ENCODE measurements at regions not wholly inside any gene's neighbourhood (a gene's known extent, or its start where the extent isn't known, plus 50 kb on each side); places are given as distances from the start of the nearest gene placed in this dataset.

DNA sequence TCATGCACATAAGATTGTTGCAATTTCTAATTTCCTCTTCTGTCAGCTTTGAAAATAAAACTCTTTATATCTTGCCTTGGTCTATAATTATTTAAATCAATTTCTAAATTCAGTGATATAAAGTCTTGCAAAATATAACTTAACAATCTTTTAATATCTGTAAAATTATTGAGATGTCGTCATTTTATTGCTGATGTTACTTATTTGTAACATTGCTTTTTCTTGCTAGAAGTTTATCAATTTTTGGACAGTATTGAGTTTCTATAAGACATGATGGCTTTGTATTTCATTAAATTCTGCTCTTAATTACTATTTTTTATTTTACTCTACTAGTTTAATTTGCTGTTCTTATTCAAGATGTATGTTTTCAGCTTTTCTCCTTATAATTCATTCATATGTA, 1036.5 kb downstream of the TMEM182 start:
- POLR2A ChIA-PET, result no interaction called here
- CTCF ChIA-PET, result no interaction called here
- no peaks in the 10 kb centered on the region for H3K9me3 ChIP-seq (ENCODE audit: control insufficient read depth, insufficient read depth, low read depth, low read length)
- no peak overlapping the region for H3K27ac ChIP-seq (ENCODE audit: extremely low read depth, low read depth, low read length)
- no peaks in the 10 kb centered on the region for H3K4me1 ChIP-seq (ENCODE audit: control insufficient read depth, insufficient read depth, low read length)
- no peaks in the 10 kb centered on the region for H3K36me3 ChIP-seq (ENCODE audit: control insufficient read depth in 2 of 2, insufficient read depth in 1 of 2, low read length in 2 of 2)
- TF ChIP-seq REPIN1 (tag by site-specific recombination; IDR thresholded peaks at IDR 0.05; ENCODE audit: low read depth) (no peak), TCF7L2 (IDR thresholded peaks at IDR 0.05; ENCODE audit: borderline replicate concordance, low read depth, low read length) (no peak), GLI4 (tag by site-specific recombination; IDR thresholded peaks at IDR 0.05) (no peak), ZNF677 (tag by site-specific recombination; IDR thresholded peaks at IDR 0.05) (no peak), ZNF132 (tag by site-specific recombination; IDR thresholded peaks at IDR 0.05; ENCODE audit: borderline replicate concordance) (no peak), ZNF394 (tag by site-specific recombination; IDR thresholded peaks at IDR 0.05; ENCODE audit: borderline replicate concordance) (no peak), ZNF791 (tag by site-specific recombination; IDR thresholded peaks at IDR 0.05) (no peak), ZNF157 (tag by site-specific recombination; IDR thresholded peaks at IDR 0.05) (no peak), SALL2 (tag by site-specific recombination; IDR thresholded peaks at IDR 0.05; ENCODE audit: borderline replicate concordance) (no peak), ZNF626 (tag by site-specific recombination; IDR thresholded peaks at IDR 0.05) (no peak), ZNF596 (tag by site-specific recombination; IDR thresholded peaks at IDR 0.05) (no peak), ZNF416 (tag by site-specific recombination; IDR thresholded peaks at IDR 0.05) (no peak), ZNF266 (tag by site-specific recombination; IDR thresholded peaks at IDR 0.05; ENCODE audit: low read depth) (no peak)
- TF ChIP-seq, protein P1, sequence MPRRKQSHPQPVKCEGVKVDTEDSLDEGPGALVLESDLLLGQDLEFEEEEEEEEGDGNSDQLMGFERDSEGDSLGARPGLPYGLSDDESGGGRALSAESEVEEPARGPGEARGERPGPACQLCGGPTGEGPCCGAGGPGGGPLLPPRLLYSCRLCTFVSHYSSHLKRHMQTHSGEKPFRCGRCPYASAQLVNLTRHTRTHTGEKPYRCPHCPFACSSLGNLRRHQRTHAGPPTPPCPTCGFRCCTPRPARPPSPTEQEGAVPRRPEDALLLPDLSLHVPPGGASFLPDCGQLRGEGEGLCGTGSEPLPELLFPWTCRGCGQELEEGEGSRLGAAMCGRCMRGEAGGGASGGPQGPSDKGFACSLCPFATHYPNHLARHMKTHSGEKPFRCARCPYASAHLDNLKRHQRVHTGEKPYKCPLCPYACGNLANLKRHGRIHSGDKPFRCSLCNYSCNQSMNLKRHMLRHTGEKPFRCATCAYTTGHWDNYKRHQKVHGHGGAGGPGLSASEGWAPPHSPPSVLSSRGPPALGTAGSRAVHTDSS (tag by site-specific recombination; IDR thresholded peaks at IDR 0.05), result no peak
- TF ChIP-seq, protein P2, sequence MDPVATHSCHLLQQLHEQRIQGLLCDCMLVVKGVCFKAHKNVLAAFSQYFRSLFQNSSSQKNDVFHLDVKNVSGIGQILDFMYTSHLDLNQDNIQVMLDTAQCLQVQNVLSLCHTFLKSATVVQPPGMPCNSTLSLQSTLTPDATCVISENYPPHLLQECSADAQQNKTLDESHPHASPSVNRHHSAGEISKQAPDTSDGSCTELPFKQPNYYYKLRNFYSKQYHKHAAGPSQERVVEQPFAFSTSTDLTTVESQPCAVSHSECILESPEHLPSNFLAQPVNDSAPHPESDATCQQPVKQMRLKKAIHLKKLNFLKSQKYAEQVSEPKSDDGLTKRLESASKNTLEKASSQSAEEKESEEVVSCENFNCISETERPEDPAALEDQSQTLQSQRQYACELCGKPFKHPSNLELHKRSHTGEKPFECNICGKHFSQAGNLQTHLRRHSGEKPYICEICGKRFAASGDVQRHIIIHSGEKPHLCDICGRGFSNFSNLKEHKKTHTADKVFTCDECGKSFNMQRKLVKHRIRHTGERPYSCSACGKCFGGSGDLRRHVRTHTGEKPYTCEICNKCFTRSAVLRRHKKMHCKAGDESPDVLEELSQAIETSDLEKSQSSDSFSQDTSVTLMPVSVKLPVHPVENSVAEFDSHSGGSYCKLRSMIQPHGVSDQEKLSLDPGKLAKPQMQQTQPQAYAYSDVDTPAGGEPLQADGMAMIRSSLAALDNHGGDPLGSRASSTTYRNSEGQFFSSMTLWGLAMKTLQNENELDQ (tag by site-specific recombination; IDR thresholded peaks at IDR 0.05; ENCODE audit: low read depth), result no peak
- TF ChIP-seq, protein P3, sequence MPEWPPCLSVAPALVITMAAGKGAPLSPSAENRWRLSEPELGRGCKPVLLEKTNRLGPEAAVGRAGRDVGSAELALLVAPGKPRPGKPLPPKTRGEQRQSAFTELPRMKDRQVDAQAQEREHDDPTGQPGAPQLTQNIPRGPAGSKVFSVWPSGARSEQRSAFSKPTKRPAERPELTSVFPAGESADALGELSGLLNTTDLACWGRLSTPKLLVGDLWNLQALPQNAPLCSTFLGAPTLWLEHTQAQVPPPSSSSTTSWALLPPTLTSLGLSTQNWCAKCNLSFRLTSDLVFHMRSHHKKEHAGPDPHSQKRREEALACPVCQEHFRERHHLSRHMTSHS (tag by site-specific recombination; IDR thresholded peaks at IDR 0.05), result no peak
- H3K4me3 ChIP-seq (ENCODE audit: low read depth, low read length), result no peak overlapping the region

DNA sequence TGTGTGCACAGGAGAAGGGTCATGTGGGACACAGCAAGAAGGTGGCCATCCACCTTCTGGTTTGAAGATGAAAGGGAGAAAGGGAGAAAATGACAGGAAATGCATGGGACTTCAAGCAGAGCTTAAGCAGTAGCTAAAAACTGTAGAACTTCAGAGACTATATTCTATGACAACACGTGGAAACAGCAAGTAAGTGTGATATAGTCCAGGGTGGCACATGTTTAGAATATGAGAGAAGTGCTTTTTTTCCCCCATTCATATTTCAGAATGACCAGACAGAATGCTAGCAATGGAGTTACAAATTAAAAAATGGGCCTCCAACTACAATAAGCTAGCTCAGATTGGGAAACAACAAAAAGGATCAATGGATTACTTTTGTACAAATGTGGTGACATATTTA, 1042.2 kb downstream of the TMEM182 start:
- H3K4me3 ChIP-seq (ENCODE audit: low read depth, low read length), result no peak overlapping the region
- H3K4me1 ChIP-seq (ENCODE audit: control insufficient read depth, insufficient read depth, low read length), result no peaks in the 10 kb centered on the region
- no peaks in the 10 kb centered on the region for H3K9me3 ChIP-seq (ENCODE audit: control insufficient read depth, insufficient read depth, low read depth, low read length)
- POLR2A ChIA-PET, result no interaction called here
- no peaks in the 10 kb centered on the region for H3K36me3 ChIP-seq (ENCODE audit: control insufficient read depth in 2 of 2, insufficient read depth in 1 of 2, low read length in 2 of 2)
- CTCF ChIA-PET, result no interaction called here
- no peak overlapping the region for H3K27ac ChIP-seq (ENCODE audit: extremely low read depth, low read depth, low read length)
- no peak for TF ChIP-seq ZNF157 (tag by site-specific recombination; IDR thresholded peaks at IDR 0.05)

DNA sequence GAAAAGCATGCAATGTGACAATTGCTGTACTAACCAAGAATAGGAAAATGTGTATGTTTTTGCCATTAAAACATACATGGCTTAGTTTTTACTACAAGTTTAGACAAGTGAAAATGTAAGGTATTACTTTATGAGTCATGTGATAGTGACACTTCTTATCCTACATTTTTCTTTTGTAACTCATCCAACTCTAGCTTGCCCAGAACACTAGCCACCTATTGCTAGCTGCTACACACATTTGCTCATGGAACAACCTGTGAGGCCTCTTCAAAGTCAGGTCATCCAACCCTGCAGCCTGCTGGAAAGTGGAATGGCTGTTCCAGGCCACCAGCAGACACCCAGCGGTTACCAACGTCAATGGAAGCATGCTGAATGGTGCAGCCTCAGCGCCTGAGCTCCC, 1043.9 kb downstream of the TMEM182 start:
- ChIA-PET CTCF (no interaction called here), POLR2A (no interaction called here)
- TF ChIP-seq ZNF354C (tag by site-specific recombination; IDR thresholded peaks at IDR 0.05; ENCODE audit: borderline replicate concordance, low read depth), result no peak
- TF ChIP-seq, protein P4, sequence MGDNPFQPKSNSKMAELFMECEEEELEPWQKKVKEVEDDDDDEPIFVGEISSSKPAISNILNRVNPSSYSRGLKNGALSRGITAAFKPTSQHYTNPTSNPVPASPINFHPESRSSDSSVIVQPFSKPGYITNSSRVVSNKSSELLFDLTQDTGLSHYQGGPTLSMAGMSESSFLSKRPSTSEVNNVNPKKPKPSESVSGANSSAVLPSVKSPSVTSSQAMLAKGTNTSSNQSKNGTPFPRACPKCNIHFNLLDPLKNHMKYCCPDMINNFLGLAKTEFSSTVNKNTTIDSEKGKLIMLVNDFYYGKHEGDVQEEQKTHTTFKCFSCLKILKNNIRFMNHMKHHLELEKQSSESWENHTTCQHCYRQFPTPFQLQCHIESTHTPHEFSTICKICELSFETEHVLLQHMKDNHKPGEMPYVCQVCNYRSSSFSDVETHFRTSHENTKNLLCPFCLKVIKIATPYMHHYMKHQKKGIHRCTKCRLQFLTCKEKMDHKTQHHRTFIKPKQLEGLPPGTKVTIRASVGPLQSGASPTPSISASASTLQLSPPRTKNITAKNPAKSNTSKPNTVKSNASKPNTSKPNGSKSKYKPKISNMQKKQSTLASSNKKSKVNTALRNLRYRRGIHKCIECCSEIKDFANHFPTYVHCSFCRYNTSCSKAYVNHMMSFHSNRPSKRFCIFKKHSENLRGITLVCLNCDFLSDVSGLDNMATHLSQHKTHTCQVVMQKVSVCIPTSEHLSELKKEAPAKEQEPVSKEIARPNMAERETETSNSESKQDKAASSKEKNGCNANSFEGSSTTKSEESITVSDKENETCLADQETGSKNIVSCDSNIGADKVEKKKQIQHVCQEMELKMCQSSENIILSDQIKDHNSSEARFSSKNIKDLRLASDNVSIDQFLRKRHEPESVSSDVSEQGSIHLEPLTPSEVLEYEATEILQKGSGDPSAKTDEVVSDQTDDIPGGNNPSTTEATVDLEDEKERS (tag by site-specific recombination; IDR thresholded peaks at IDR 0.05), result no peak
- TF ChIP-seq ZBTB17 (tag by site-specific recombination; IDR thresholded peaks at IDR 0.05), result no peak
- no peak for TF ChIP-seq ZNF184 (tag by site-specific recombination; IDR thresholded peaks at IDR 0.05)
- TF ChIP-seq ZFP69B (tag by site-specific recombination; IDR thresholded peaks at IDR 0.05), result no peak
- no peak for TF ChIP-seq ZNF830 (tag by site-specific recombination; IDR thresholded peaks at IDR 0.05; ENCODE audit: low read depth)
- TF ChIP-seq, protein P5, sequence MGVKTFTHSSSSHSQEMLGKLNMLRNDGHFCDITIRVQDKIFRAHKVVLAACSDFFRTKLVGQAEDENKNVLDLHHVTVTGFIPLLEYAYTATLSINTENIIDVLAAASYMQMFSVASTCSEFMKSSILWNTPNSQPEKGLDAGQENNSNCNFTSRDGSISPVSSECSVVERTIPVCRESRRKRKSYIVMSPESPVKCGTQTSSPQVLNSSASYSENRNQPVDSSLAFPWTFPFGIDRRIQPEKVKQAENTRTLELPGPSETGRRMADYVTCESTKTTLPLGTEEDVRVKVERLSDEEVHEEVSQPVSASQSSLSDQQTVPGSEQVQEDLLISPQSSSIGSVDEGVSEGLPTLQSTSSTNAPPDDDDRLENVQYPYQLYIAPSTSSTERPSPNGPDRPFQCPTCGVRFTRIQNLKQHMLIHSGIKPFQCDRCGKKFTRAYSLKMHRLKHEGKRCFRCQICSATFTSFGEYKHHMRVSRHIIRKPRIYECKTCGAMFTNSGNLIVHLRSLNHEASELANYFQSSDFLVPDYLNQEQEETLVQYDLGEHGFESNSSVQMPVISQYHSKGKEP (tag by site-specific recombination; IDR thresholded peaks at IDR 0.05), result no peak
- no peak for TF ChIP-seq OSR2 (tag by site-specific recombination; IDR thresholded peaks at IDR 0.05)
- no peak overlapping the region for H3K4me3 ChIP-seq (ENCODE audit: low read depth, low read length)
- H3K36me3 ChIP-seq (ENCODE audit: control insufficient read depth in 2 of 2, insufficient read depth in 1 of 2, low read length in 2 of 2), result no peaks in the 10 kb centered on the region
- no peak overlapping the region for H3K27ac ChIP-seq (ENCODE audit: extremely low read depth, low read depth, low read length)
- H3K9me3 ChIP-seq (ENCODE audit: control insufficient read depth, insufficient read depth, low read depth, low read length), result no peaks in the 10 kb centered on the region
- no peaks in the 10 kb centered on the region for H3K4me1 ChIP-seq (ENCODE audit: control insufficient read depth, insufficient read depth, low read length)
